ENCODE measurements at regions not wholly inside any gene's neighbourhood (a gene's known extent, or its start where the extent isn't known, plus 50 kb on each side); places are given as distances from the start of the nearest gene placed in this dataset.

DNA sequence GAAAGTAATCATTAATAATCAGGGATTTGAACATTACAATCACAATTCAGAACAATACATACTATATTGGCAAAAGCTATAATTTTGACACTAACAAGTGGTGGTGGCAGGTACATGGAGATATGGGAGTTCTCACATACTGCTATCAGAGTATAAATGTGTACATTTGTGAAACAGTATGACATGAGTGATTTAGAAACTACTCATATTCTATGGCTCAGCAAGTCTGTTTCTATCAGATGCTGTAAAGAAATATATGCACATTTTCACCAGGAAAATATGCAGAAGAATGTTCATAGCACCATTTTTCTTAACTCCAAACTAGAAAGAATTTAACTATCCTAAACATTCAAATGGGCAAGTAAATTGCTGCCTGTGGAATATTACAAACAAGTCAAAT lies 620.0 kb downstream of the SH2D4B start:
- H3K4me2 ChIP-seq (ENCODE audit: low read depth, low read length), result no peak overlapping the region
- H2AK9ac ChIP-seq (replicated peaks; ENCODE audit: low read depth, low read length, poor library complexity), result no peak overlapping the region
- ATAC-seq (ENCODE audit: low read depth) (no peak), DNase-seq (no peak)
- H3K18ac ChIP-seq (ENCODE audit: low read depth, low read length), result no peak overlapping the region
- H3K27ac ChIP-seq (ENCODE audit: insufficient read depth, low read length), result no peak overlapping the region
- POLR2A ChIA-PET (ENCODE audit: unreplicated experiment), result no interaction called here
- peaks cover 2% of the 10 kb centered on the region; the same call in 1 of the 2 replicates for H3K9me3 ChIP-seq (ENCODE audit: control insufficient read depth, insufficient read depth, low read length)
- H3K14ac ChIP-seq (replicated peaks; ENCODE audit: low read depth, low read length), result no peak overlapping the region
- no peak overlapping the region for H2BK5ac ChIP-seq (ENCODE audit: low read depth, low read length, poor library complexity, severe bottlenecking)
- H3K4ac ChIP-seq (ENCODE audit: low read depth, low read length), result no peak overlapping the region
- no peak overlapping the region for H2BK15ac ChIP-seq (ENCODE audit: low read depth, low read length)
- intact Hi-C loops (cut with micrococcal nuclease) (no loop called here), in situ Hi-C loops (cut with MboI; ENCODE audit: low sequenced_read_pairs) (no loop called here), dilution Hi-C loops (cut with HindIII; ENCODE audit: low sequenced_read_pairs, unreplicated experiment) (no loop called here)
- no peaks in the 10 kb centered on the region for H3K36me3 ChIP-seq (ENCODE audit: control insufficient read depth, insufficient read depth, low read length)
- no peak overlapping the region for H4K5ac ChIP-seq (ENCODE audit: low read depth, low read length)
- H3K79me1 ChIP-seq (ENCODE audit: low read depth in 1 of 2, low read length in 2 of 2), result no peaks in the 10 kb centered on the region
- TF ChIP-seq, protein P1, sequence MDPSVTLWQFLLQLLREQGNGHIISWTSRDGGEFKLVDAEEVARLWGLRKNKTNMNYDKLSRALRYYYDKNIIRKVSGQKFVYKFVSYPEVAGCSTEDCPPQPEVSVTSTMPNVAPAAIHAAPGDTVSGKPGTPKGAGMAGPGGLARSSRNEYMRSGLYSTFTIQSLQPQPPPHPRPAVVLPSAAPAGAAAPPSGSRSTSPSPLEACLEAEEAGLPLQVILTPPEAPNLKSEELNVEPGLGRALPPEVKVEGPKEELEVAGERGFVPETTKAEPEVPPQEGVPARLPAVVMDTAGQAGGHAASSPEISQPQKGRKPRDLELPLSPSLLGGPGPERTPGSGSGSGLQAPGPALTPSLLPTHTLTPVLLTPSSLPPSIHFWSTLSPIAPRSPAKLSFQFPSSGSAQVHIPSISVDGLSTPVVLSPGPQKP (IDR thresholded peaks at IDR 0.05; ENCODE audit: borderline replicate concordance, low read depth, low read length), result no peak
- TF ChIP-seq MAFK (IDR thresholded peaks at IDR 0.05; ENCODE audit: low read depth, low read length), result no peak
- no peak for TF ChIP-seq SMC3 (IDR thresholded peaks at IDR 0.05; ENCODE audit: low read depth, low read length)
- TF ChIP-seq NFE2L2 (IDR thresholded peaks at IDR 0.05; ENCODE audit: low read depth, low read length), result no peak
- TF ChIP-seq CTCF (conservative IDR thresholded peaks at IDR 0.05; ENCODE audit: low read depth, low read length), result no peak
- TF ChIP-seq MXI1 (IDR thresholded peaks at IDR 0.05; ENCODE audit: borderline replicate concordance, low read depth, low read length), result no peak
- TF ChIP-seq FOS (IDR thresholded peaks at IDR 0.05; ENCODE audit: low read depth, low read length), result no peak
- TF ChIP-seq MAZ (IDR thresholded peaks at IDR 0.05; ENCODE audit: borderline replicate concordance, low read depth, low read length), result no peak
- no peak for TF ChIP-seq RCOR1 (IDR thresholded peaks at IDR 0.05; ENCODE audit: insufficient replicate concordance, low read length)
- no peak for TF ChIP-seq RFX5 (IDR thresholded peaks at IDR 0.05; ENCODE audit: low read depth, low read length)
- TF ChIP-seq RAD21 (IDR thresholded peaks at IDR 0.05; ENCODE audit: low read length), result no peak
- TF ChIP-seq POLR2A (IDR thresholded peaks at IDR 0.05; ENCODE audit: low read depth, low read length), result no peak
- no peak for TF ChIP-seq BHLHE40 (IDR thresholded peaks at IDR 0.05; ENCODE audit: low read depth, low read length)
- no peak for TF ChIP-seq CHD1 (IDR thresholded peaks at IDR 0.05; ENCODE audit: low read depth, low read length)
- no peak for TF ChIP-seq CEBPB (IDR thresholded peaks at IDR 0.05; ENCODE audit: low read depth, low read length)
- TF ChIP-seq USF2 (IDR thresholded peaks at IDR 0.05; ENCODE audit: low read depth, low read length), result no peak
- H3K9ac ChIP-seq (ENCODE audit: low read depth, low read length), result no peak overlapping the region
- no peak overlapping the region for H2AFZ ChIP-seq (replicated peaks; ENCODE audit: low read length, poor library complexity)
- no peaks in the 10 kb centered on the region for H3K4me1 ChIP-seq (ENCODE audit: control insufficient read depth, insufficient read depth, low read length)
- no peak overlapping the region for H3K56ac ChIP-seq (ENCODE audit: extremely low read depth, insufficient read depth, low read length)
- no peak overlapping the region for H4K91ac ChIP-seq (ENCODE audit: insufficient read depth, low read depth, low read length)
- no peak overlapping the region for H4K8ac ChIP-seq (ENCODE audit: low read depth in 2 of 2, low read length in 2 of 2)
- CTCF ChIA-PET, result no interaction called here
- H3K9me1 ChIP-seq (ENCODE audit: insufficient read depth, low read length), result no peaks in the 10 kb centered on the region
- H3K27me3 ChIP-seq (ENCODE audit: control insufficient read depth, insufficient read depth, low read length), result no peaks in the 10 kb centered on the region
- H2BK120ac ChIP-seq (ENCODE audit: low read depth, low read length), result no peak overlapping the region
- no peak overlapping the region for H3K4me3 ChIP-seq (ENCODE audit: insufficient read depth, low read depth, low read length)
- H4K20me1 ChIP-seq (ENCODE audit: insufficient read depth, low read length), result no peaks in the 10 kb centered on the region
- no peak overlapping the region for H2AK5ac ChIP-seq (ENCODE audit: low read depth, low read length)
- BruUV-seq (replicated peaks), result no TSS peak
- H3K23ac ChIP-seq (ENCODE audit: low read depth, low read length), result no peak overlapping the region
- H2BK20ac ChIP-seq (ENCODE audit: low read depth, low read length), result no peak overlapping the region

All from IMR-90 (cell line).